IMR-90 (cell line): ENCODE measurements at regions not wholly inside any gene's neighbourhood (a gene's known extent, or its start where the extent isn't known, plus 50 kb on each side); places are given as distances from the start of the nearest gene placed in this dataset.

ENCODE experiments used
- ATAC-seq: fragments of 200-7000 bp; cut with Tn5 transposase; 2 replicates; pipeline ENCODE4 v1.9.1; 2020; ENCODE audit warnings: low read depth, mild to moderate bottlenecking, moderate library complexity
- BruUV-seq: library from RNA; stranded (reverse); fragments of 400-500 nt; replicated peaks from 2 replicates; lab custom pipeline; 2021; lab: Mats Ljungman, UMichigan
- CTCF ChIA-PET: fragments of 300-600 bp; formaldehyde crosslinking; extraction: SDS; loops from one replicate; lab custom pipeline; 2021; ENCODE audit warnings: antibody characterized with exemption; lab: Yijun Ruan, JAX
- POLR2A ChIA-PET: fragments of 300-600 bp; sonication (Branson Sonifier 250); formaldehyde crosslinking; loops from one replicate; lab custom pipeline; 2022; ENCODE audit warnings: antibody characterized with exemption; ENCODE audit not compliant: unreplicated experiment; lab: Charles Lee
- DNase-seq: peaks from one replicate; pipeline ENCODE4 v3.0.0; 2013
- H2AFZ ChIP-seq: replicated peaks from 2 replicates; pipeline ENCODE3; 2013; ENCODE audit warnings: low read length, mild to moderate bottlenecking; ENCODE audit not compliant: poor library complexity
- H2AK5ac ChIP-seq: 2 replicates; pipeline ENCODE4 v1.6.1; 2013; ENCODE audit warnings: low read depth, low read length, inconsistent platforms
- H2AK9ac ChIP-seq: replicated peaks from 2 replicates; pipeline ENCODE3; 2013; ENCODE audit warnings: mild to moderate bottlenecking, low read depth, low read length, moderate library complexity; ENCODE audit not compliant: poor library complexity
- H2BK120ac ChIP-seq: 2 replicates; pipeline ENCODE4 v1.6.1; 2013; ENCODE audit warnings: low read depth, low read length, inconsistent platforms
- H2BK15ac ChIP-seq: 3 replicates; pipeline ENCODE4 v1.6.1; 2013; ENCODE audit warnings: low read depth, low read length, inconsistent platforms
- H2BK20ac ChIP-seq: 2 replicates; pipeline ENCODE4 v1.6.1; 2013; ENCODE audit warnings: low read depth, mild to moderate bottlenecking, inconsistent platforms, low read length, moderate library complexity
- H2BK5ac ChIP-seq: 2 replicates; pipeline ENCODE4 v1.6.1; 2013; ENCODE audit warnings: mild to moderate bottlenecking, low read depth, low read length, inconsistent platforms; ENCODE audit not compliant: poor library complexity, severe bottlenecking
- H3K14ac ChIP-seq: replicated peaks from 2 replicates; pipeline ENCODE4 v1.6.1; 2013; ENCODE audit warnings: low read depth, low read length, inconsistent platforms
- H3K18ac ChIP-seq: 2 replicates; pipeline ENCODE4 v1.6.1; 2013; ENCODE audit warnings: low read depth, low read length, control low read depth
- H3K23ac ChIP-seq: 2 replicates; pipeline ENCODE4 v1.6.1; 2013; ENCODE audit warnings: low read depth, low read length, inconsistent platforms
- H3K27ac ChIP-seq: 2 replicates; pipeline ENCODE4 v1.5.1; 2013; ENCODE audit warnings: mild to moderate bottlenecking, control low read depth, low read length; ENCODE audit not compliant: insufficient read depth
- H3K27me3 ChIP-seq: 2 replicates; pipeline ENCODE4 v1.6.1; 2013; ENCODE audit warnings: low read length; ENCODE audit not compliant: control insufficient read depth, insufficient read depth
- H3K36me3 ChIP-seq: 2 replicates; pipeline ENCODE4 v1.6.1; 2013; ENCODE audit warnings: low read length, mixed read lengths; ENCODE audit not compliant: control insufficient read depth, insufficient read depth
- H3K4ac ChIP-seq: 2 replicates; pipeline ENCODE4 v1.6.1; 2013; ENCODE audit warnings: low read depth, low read length, inconsistent platforms
- H3K4me1 ChIP-seq: 2 replicates; pipeline ENCODE4 v1.6.1; 2013; ENCODE audit warnings: low read length, mixed read lengths; ENCODE audit not compliant: control insufficient read depth, insufficient read depth
- H3K4me2 ChIP-seq: 2 replicates; pipeline ENCODE4 v1.6.1; 2013; ENCODE audit warnings: low read depth, mild to moderate bottlenecking, control low read depth, low read length, moderate library complexity
- H3K4me3 ChIP-seq: 2 replicates; pipeline ENCODE4 v1.5.1; 2013; ENCODE audit warnings: low read depth, mild to moderate bottlenecking, control low read depth, low read length, moderate library complexity; ENCODE audit not compliant: insufficient read depth
- H3K56ac ChIP-seq: 2 replicates; pipeline ENCODE4 v1.6.1; 2013; ENCODE audit warnings: low read length, inconsistent platforms; ENCODE audit not compliant: insufficient read depth; ENCODE audit errors: extremely low read depth
- H3K79me1 ChIP-seq, 2 experiments: 2 replicates each; pipeline ENCODE4 v1.6.1; 2013; ENCODE audit warnings: low read length in 2 of 2, inconsistent platforms in 1 of 2, low read depth in 1 of 2
- H3K9ac ChIP-seq: 2 replicates; pipeline ENCODE4 v1.6.1; 2013; ENCODE audit warnings: low read depth, low read length, control low read depth
- H3K9me1 ChIP-seq: 2 replicates; pipeline ENCODE4 v1.6.1; 2013; ENCODE audit warnings: low read length, inconsistent platforms; ENCODE audit not compliant: insufficient read depth
- H3K9me3 ChIP-seq: 2 replicates; pipeline ENCODE4 v1.6.1; 2013; ENCODE audit warnings: low read length; ENCODE audit not compliant: control insufficient read depth, insufficient read depth
- H4K20me1 ChIP-seq: 2 replicates; pipeline ENCODE4 v1.6.1; 2013; ENCODE audit warnings: low read length, inconsistent platforms; ENCODE audit not compliant: insufficient read depth
- H4K5ac ChIP-seq: 2 replicates; pipeline ENCODE4 v1.6.1; 2013; ENCODE audit warnings: mild to moderate bottlenecking, low read depth, low read length, control low read depth
- H4K8ac ChIP-seq, 2 experiments: 2 replicates each; pipeline ENCODE4 v1.6.1; 2013; ENCODE audit warnings: low read depth in 2 of 2, low read length in 2 of 2, control low read depth in 1 of 2, inconsistent platforms in 1 of 2
- H4K91ac ChIP-seq: 2 replicates; pipeline ENCODE4 v1.6.1; 2013; ENCODE audit warnings: low read depth, low read length, inconsistent platforms; ENCODE audit not compliant: insufficient read depth
- CEBPB ChIP-seq: IDR thresholded peaks from 2 replicates; pipeline ENCODE4 v1.6.1; 2012; ENCODE audit warnings: low read depth, low read length, improper control_type of control experiment
- FOS ChIP-seq: fragments of 150-350 bp; IDR thresholded peaks from 2 replicates; pipeline ENCODE4 v1.6.1; 2016; ENCODE audit warnings: low read depth, low read length
- POLR2A ChIP-seq: IDR thresholded peaks from 2 replicates; pipeline ENCODE4 v1.6.1; 2012; ENCODE audit warnings: mild to moderate bottlenecking, low read depth, low read length
- WGBS, 2 experiments: methylation state at CpG; one replicate each; pipeline versions ENCODE4 v1.1.5 to v1.1.7; 2013; ENCODE audit warnings: missing lambda C conversion rate in 2 of 2; ENCODE audit not compliant: insufficient read length in 1 of 2; ENCODE audit errors: extremely low coverage in 2 of 2; 5-methylcytosine and 5-hydroxymethylcytosine counted together
- dilution Hi-C: fragments of 300-500 bp; cut with HindIII; formaldehyde crosslinking; loops from one replicate; pipeline ENCODE4 v1.14.3; 2018; ENCODE audit warnings: low sequenced_read_pairs; ENCODE audit not compliant: unreplicated experiment
- in situ Hi-C: fragments of 300-500 bp; cut with MboI; formaldehyde crosslinking; loops from 3 replicates; pipeline ENCODE4 v1.14.3; 2019; ENCODE audit warnings: low sequenced_read_pairs, inconsistent platforms, mixed read lengths
- intact Hi-C: fragments of 100-400 bp; cut with micrococcal nuclease; formaldehyde crosslinking; loops from 2 replicates; pipeline ENCODE4 v1.10.0; 2022

GRCh38 chr18:39564716-39565115 is 1999.1 kb upstream of the CELF4 start:
- no peak for DNase-seq
- no peak overlapping the region for H3K4ac ChIP-seq
- no peak overlapping the region for H2BK120ac ChIP-seq
- H3K56ac ChIP-seq, result no peak overlapping the region
- no peak overlapping the region for H2BK15ac ChIP-seq
- no TSS peak for BruUV-seq
- no peak overlapping the region for H2AFZ ChIP-seq
- H3K9ac ChIP-seq, result no peak overlapping the region
- H3K4me2 ChIP-seq, result no peak overlapping the region
- no peaks in the 10 kb centered on the region for H3K36me3 ChIP-seq
- H3K9me1 ChIP-seq, result no peaks in the 10 kb centered on the region
- H2AK5ac ChIP-seq, result no peak overlapping the region
- H4K91ac ChIP-seq, result no peak overlapping the region
- H3K27me3 ChIP-seq, result no peaks in the 10 kb centered on the region
- H4K8ac ChIP-seq, result no peak overlapping the region
- no peak overlapping the region for H3K18ac ChIP-seq
- no peak overlapping the region for H3K23ac ChIP-seq
- no peak overlapping the region for H2BK20ac ChIP-seq
- no peak overlapping the region for H3K4me3 ChIP-seq
- in situ Hi-C loops (no loop called here), dilution Hi-C loops (no loop called here), intact Hi-C loops (no loop called here)
- ChIA-PET CTCF (no interaction called here), POLR2A (no interaction called here)
- no peak for ATAC-seq
- H2BK5ac ChIP-seq, result no peak overlapping the region
- no peak overlapping the region for H3K27ac ChIP-seq
- H3K9me3 ChIP-seq, result no peaks in the 10 kb centered on the region
- no peak overlapping the region for H4K5ac ChIP-seq
- TF ChIP-seq CEBPB (no peak), POLR2A (no peak), FOS (no peak)
- no peaks in the 10 kb centered on the region for H3K4me1 ChIP-seq
- H3K79me1 ChIP-seq, result no peaks in the 10 kb centered on the region
- no peak overlapping the region for H3K14ac ChIP-seq
- H4K20me1 ChIP-seq, result no peaks in the 10 kb centered on the region
- H2AK9ac ChIP-seq, result no peak overlapping the region
- no CpG with 5 or more reads among the region's 4 CpGs for WGBS, 2 experiments
